ENCODE measurements at regions not wholly inside any gene's neighbourhood (a gene's known extent, or its start where the extent isn't known, plus 50 kb on each side); places are given as distances from the start of the nearest gene placed in this dataset.

DNA sequence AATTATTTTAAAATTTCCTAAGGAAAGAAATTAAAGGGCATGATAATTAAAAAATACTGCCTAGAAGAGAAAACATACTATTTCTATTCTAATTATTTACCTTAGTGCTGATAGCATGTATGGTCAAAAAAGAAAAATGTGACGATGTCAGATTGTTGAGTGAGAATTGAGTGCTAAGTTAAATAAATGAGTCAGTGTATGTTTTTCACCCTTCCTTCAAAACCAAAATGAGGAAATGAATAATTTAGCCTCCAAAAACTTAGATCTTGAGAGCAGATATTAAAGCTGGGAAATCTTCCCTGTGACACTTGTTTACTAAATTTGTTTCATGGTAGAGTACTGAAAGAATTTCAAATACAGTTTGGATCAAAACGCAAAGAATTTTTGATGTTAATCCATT, 58.6 kb upstream of the NYAP2 start:
- TF ChIP-seq POLR2A (IDR thresholded peaks at IDR 0.05; ENCODE audit: low read length) (no peak), GATA1 (IDR thresholded peaks at IDR 0.05; ENCODE audit: low read depth, low read length) (no peak)
